B cell (primary cell): ENCODE measurements at regions not wholly inside any gene's neighbourhood (a gene's known extent, or its start where the extent isn't known, plus 50 kb on each side); places are given as distances from the start of the nearest gene placed in this dataset.

Source experiments
- ATAC-seq: fragments of 200-7000 bp; cut with Tn5 transposase; one replicate; pipeline ENCODE4 v1.10.0; 2021; ENCODE audit warnings: low read depth, mild to moderate bottlenecking, moderate number of reproducible peaks, moderate library complexity
- CTCF ChIA-PET: fragments of 350-600 bp; sonication (Branson Sonifier 250); formaldehyde crosslinking; loops from one replicate; lab custom pipeline; 2021; ENCODE audit warnings: antibody characterized with exemption, inconsistent platforms; lab: Charles Lee
- POLR2A ChIA-PET: fragments of 350-600 bp; sonication (Branson Sonifier 250); formaldehyde crosslinking; loops from one replicate; lab custom pipeline; 2021; ENCODE audit warnings: antibody characterized with exemption; lab: Charles Lee
- DNase-seq: peaks from one replicate; pipeline ENCODE4 v3.0.0; 2013
- H2AFZ ChIP-seq: 2 replicates; pipeline ENCODE4 v1.6.1; 2012; ENCODE audit warnings: mild to moderate bottlenecking, low read depth, low read length; ENCODE audit not compliant: insufficient read depth, poor library complexity, severe bottlenecking
- H3K27ac ChIP-seq, 2 donors: 1 replicate in 1 of 2; 2 replicates in 1 of 2; pipeline ENCODE4 v1.5.1; 2012 to 2013; ENCODE audit warnings: low read length in 2 of 2, mild to moderate bottlenecking in 2 of 2, moderate library complexity in 1 of 2
- H3K27me3 ChIP-seq, 4 experiments: fragments of 200-600 bp in 1 of 4; sonication (generic) in 1 of 4; replicated peaks in 1 of 4; 1 replicate in 2 of 4; 2 replicates in 2 of 4; pipeline versions ENCODE4 v1.6.1 to v1.7.0; 2013 to 2016; ENCODE audit warnings: low read length in 3 of 4, mild to moderate bottlenecking in 2 of 4, mixed read lengths in 1 of 4, moderate library complexity in 1 of 4; ENCODE audit not compliant: insufficient read depth in 4 of 4, control insufficient read depth in 3 of 4; ENCODE audit errors: control extremely low read depth in 1 of 4
- H3K36me3 ChIP-seq, 2 experiments: replicated peaks in 1 of 2; 1 replicate in 1 of 2; 2 replicates in 1 of 2; pipeline versions ENCODE4 v1.6.1 to v1.7.1; 2013; ENCODE audit warnings: low read length in 1 of 2; ENCODE audit not compliant: insufficient read depth in 2 of 2, control insufficient read depth in 1 of 2; ENCODE audit errors: control extremely low read depth in 1 of 2, extremely low read depth in 1 of 2
- H3K4me1 ChIP-seq, 2 donors: fragments of 200-600 bp in 1 of 2; sonication (generic) in 1 of 2; 1 replicate in 1 of 2; 2 replicates in 1 of 2; pipeline versions ENCODE4 v1.5.1 to v1.6.1; 2013 to 2017; ENCODE audit warnings: low read length in 2 of 2; ENCODE audit not compliant: control insufficient read depth in 2 of 2, insufficient read depth in 2 of 2
- H3K4me2 ChIP-seq: replicated peaks from 2 replicates; pipeline ENCODE3; 2012; ENCODE audit warnings: mild to moderate bottlenecking, low read depth, low read length; ENCODE audit not compliant: poor library complexity, severe bottlenecking
- H3K4me3 ChIP-seq, 5 experiments: fragments of 200-600 bp in 1 of 5; sonication (generic) in 1 of 5; 1 replicate in 3 of 5; 2 replicates in 2 of 5; pipeline versions ENCODE4 v1.5.1 to v1.7.0; 2011 to 2016; ENCODE audit warnings: low read length in 4 of 5, mild to moderate bottlenecking in 4 of 5, low read depth in 2 of 5, control low read depth in 1 of 5, moderate library complexity in 1 of 5; ENCODE audit not compliant: insufficient read depth in 1 of 5; ENCODE audit errors: control extremely low read depth in 1 of 5, extremely low read depth in 1 of 5
- H3K79me2 ChIP-seq: fragments of 200-600 bp; sonication (generic); one replicate; pipeline ENCODE4 v1.6.0; 2016; ENCODE audit warnings: low read length; ENCODE audit not compliant: control insufficient read depth, insufficient read depth
- H3K9ac ChIP-seq: fragments of 200-600 bp; sonication (generic); 2 replicates; pipeline ENCODE4 v1.6.1; 2017; ENCODE audit warnings: mild to moderate bottlenecking, low read length, moderate library complexity
- H3K9me3 ChIP-seq, 3 donors: one replicate each; pipeline versions ENCODE4 v1.6.1 to v1.7.1; 2013; ENCODE audit warnings: low read length in 2 of 3; ENCODE audit not compliant: control insufficient read depth in 2 of 3, insufficient read depth in 1 of 3; ENCODE audit errors: control extremely low read depth in 1 of 3
- H4K20me1 ChIP-seq: 2 replicates; pipeline ENCODE4 v1.6.0; 2012; ENCODE audit warnings: mild to moderate bottlenecking, low read length; ENCODE audit not compliant: insufficient read depth, control insufficient read depth, poor library complexity, severe bottlenecking
- H3K27ac Mint-ChIP-seq: one replicate; pipeline ENCODE4 v1.8.0; 2021; ENCODE audit warnings: mixed read lengths
- H3K27me3 Mint-ChIP-seq: one replicate; pipeline ENCODE4 v1.8.0; 2021; ENCODE audit warnings: mixed read lengths
- H3K4me1 Mint-ChIP-seq: one replicate; pipeline ENCODE4 v1.8.0; 2021; ENCODE audit warnings: mixed read lengths
- H3K4me3 Mint-ChIP-seq: one replicate; pipeline ENCODE4 v1.8.0; 2021; ENCODE audit warnings: mixed read lengths
- H3K9me3 Mint-ChIP-seq: one replicate; pipeline ENCODE4 v1.8.0; 2022; ENCODE audit warnings: mixed read lengths; ENCODE audit not compliant: insufficient read depth
- EZH2 ChIP-seq: IDR thresholded peaks from 2 replicates; pipeline ENCODE4 v1.6.1; 2012; ENCODE audit warnings: borderline replicate concordance, low read depth, mild to moderate bottlenecking, moderate library complexity, low read length; ENCODE audit not compliant: insufficient read depth, poor library complexity, severe bottlenecking
- WGBS: methylation state at CpG from one replicate; pipeline ENCODE4 v1.1.5; 2013; ENCODE audit warnings: missing lambda C conversion rate; ENCODE audit not compliant: insufficient coverage; 5-methylcytosine and 5-hydroxymethylcytosine counted together
- intact Hi-C: fragments of 100-400 bp; cut with micrococcal nuclease; formaldehyde crosslinking; loops from one replicate; pipeline ENCODE4 v1.10.0; 2022
- TF ChIP-seq, protein P1 (sequence below): fragments of 200-600 bp; IDR thresholded peaks from one replicate; pipeline ENCODE4 v1.8.0; 2022; ENCODE audit warnings: antibody characterized with exemption, mild to moderate bottlenecking

DNA sequence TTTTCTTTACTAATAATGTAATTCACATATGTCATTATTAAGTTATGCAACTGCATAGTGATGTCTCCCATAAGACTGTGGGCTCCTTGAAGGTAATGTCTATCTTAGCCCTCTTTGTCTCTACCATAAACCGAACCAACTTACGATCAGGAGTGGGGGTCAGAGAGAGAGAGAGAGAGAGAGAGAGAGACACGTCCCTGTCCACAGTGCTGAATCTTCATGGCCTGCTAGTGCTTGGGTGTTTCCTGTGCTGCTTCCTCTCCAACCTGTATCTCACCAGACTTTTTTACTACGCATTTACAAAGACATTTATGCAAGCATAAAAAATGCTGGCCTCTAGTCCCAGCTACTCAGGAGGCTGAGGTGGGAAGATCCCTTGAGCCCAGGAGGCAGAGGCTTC, 52.2 kb upstream of the HAPSTR1 start:
- Mint-ChIP-seq H3K4me3 (no peak overlapping the region), H3K4me1 (no peaks in the 10 kb centered on the region), H3K9me3 (no peaks in the 10 kb centered on the region), H3K27ac (no peak overlapping the region), H3K27me3 (peaks cover 2% of the 10 kb centered on the region)
- CTCF ChIA-PET = no interaction called here
- TF ChIP-seq, protein P1, sequence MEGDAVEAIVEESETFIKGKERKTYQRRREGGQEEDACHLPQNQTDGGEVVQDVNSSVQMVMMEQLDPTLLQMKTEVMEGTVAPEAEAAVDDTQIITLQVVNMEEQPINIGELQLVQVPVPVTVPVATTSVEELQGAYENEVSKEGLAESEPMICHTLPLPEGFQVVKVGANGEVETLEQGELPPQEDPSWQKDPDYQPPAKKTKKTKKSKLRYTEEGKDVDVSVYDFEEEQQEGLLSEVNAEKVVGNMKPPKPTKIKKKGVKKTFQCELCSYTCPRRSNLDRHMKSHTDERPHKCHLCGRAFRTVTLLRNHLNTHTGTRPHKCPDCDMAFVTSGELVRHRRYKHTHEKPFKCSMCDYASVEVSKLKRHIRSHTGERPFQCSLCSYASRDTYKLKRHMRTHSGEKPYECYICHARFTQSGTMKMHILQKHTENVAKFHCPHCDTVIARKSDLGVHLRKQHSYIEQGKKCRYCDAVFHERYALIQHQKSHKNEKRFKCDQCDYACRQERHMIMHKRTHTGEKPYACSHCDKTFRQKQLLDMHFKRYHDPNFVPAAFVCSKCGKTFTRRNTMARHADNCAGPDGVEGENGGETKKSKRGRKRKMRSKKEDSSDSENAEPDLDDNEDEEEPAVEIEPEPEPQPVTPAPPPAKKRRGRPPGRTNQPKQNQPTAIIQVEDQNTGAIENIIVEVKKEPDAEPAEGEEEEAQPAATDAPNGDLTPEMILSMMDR = no peak
- no peak for TF ChIP-seq EZH2
- Histone ChIP-seq H3K79me2 (no peaks in the 10 kb centered on the region), H3K4me3 (no peak overlapping the region), H3K4me1 (no peaks in the 10 kb centered on the region), H4K20me1 (no peaks in the 10 kb centered on the region), H2AFZ (no peak overlapping the region), H3K9me3 (peaks cover 0 to 4% (median 0%) of the 10 kb centered on the region in 3 donors), H3K36me3 (no peaks in the 10 kb centered on the region), H3K4me2 (no peak overlapping the region), H3K27me3 (peaks cover 0 to 1% (median 0%) of the 10 kb centered on the region in 4 experiments), H3K27ac (no peak overlapping the region), H3K9ac (no peak overlapping the region)
- WGBS = no CpG with 5 or more reads among the region's 4 CpGs
- no peak for ATAC-seq
- POLR2A ChIA-PET = no interaction called here
- intact Hi-C loops = no loop called here
- no peak for DNase-seq

DNA sequence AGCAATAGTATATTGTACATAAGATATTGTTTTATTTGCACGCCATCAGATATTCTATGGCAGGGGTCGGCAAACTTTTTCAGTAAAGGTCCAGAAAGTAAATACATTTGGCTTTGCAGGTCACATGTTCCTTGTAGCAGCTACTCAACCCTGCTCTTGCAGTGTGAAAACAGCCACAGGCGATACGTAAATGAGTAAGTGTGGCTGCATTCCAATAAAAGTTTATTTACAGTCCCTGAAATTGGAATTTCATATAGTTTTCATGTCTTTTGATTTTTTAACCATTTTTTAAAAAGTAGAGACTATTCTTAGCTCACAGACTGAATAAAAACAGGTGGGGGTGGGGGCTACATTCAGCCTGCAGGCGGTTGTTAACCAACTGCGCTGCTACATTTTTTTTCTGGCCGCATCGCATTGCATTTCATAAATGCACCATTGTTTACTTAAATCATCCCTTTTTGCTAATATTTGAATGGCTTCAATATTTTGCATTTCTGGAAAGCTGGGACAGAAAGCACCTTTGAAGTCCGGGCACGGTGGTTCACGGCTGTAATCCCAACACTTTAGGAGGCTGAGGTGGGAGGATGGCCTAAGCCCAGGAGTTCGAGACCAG, 50.5 kb upstream of the HAPSTR1 start:
- no peaks in the 10 kb centered on the region for H3K27me3 ChIP-seq
- H3K79me2 ChIP-seq = no peaks in the 10 kb centered on the region
- no peak overlapping the region for H3K9ac ChIP-seq
- no peak overlapping the region for H3K4me3 ChIP-seq
- H3K4me1 ChIP-seq = no peaks in the 10 kb centered on the region
- no peak for DNase-seq
- H3K4me2 ChIP-seq = no peak overlapping the region
- Mint-ChIP-seq H3K27ac (no peak overlapping the region), H3K4me3 (no peak overlapping the region), H3K9me3 (no peaks in the 10 kb centered on the region), H3K4me1 (no peaks in the 10 kb centered on the region), H3K27me3 (no peaks in the 10 kb centered on the region)
- intact Hi-C loops = no loop called here
- no peaks in the 10 kb centered on the region for H3K36me3 ChIP-seq
- TF ChIP-seq, protein P1 = no peak
- TF ChIP-seq EZH2 = no peak
- peaks cover 0 to 4% (median 0%) of the 10 kb centered on the region in 3 donors for H3K9me3 ChIP-seq
- no peak overlapping the region for H2AFZ ChIP-seq
- 100% methylated on average over 1 of the region's 12 CpGs for WGBS
- H3K27ac ChIP-seq = no peak overlapping the region
- POLR2A ChIA-PET = interaction anchor here (0.6 kb wide), 1 partner anchor 74 kb away, joined by 4 read pairs; no protein-coding TSS in a partner anchor
- no peaks in the 10 kb centered on the region for H4K20me1 ChIP-seq
- CTCF ChIA-PET = no interaction called here
- no peak for ATAC-seq
